Loucy (cell line): ENCODE measurements at regions not wholly inside any gene's neighbourhood (a gene's known extent, or its start where the extent isn't known, plus 50 kb on each side); places are given as distances from the start of the nearest gene placed in this dataset.

Experiments used
- CTCF ChIP-seq: fragments of 200-600 bp; sonication (generic); conservative IDR thresholded peaks from 2 replicates; pipeline ENCODE4 v1.5.1; 2014; ENCODE audit warnings: mild to moderate bottlenecking, antibody characterized with exemption, low read length
- EZH2phosphoT487 ChIP-seq: fragments of 200-600 bp; IDR thresholded peaks from 2 replicates; pipeline ENCODE4 v1.6.1; 2018; ENCODE audit warnings: antibody characterized with exemption, mild to moderate bottlenecking, moderate library complexity, borderline replicate concordance

- no peak for TF ChIP-seq CTCF
- TF ChIP-seq EZH2phosphoT487, result no peak
These were observed 317.5 kb downstream of the JRKL start for GRCh38 chr11:96707273-96707672.
